ENCODE measurements at regions not wholly inside any gene's neighbourhood (a gene's known extent, or its start where the extent isn't known, plus 50 kb on each side); places are given as distances from the start of the nearest gene placed in this dataset.
"Not testable (repeated sequence)": the region's sequence is repeated elsewhere in the genome, so short reads cannot be mapped to it uniquely, and the experiment has no call there.

DNA sequence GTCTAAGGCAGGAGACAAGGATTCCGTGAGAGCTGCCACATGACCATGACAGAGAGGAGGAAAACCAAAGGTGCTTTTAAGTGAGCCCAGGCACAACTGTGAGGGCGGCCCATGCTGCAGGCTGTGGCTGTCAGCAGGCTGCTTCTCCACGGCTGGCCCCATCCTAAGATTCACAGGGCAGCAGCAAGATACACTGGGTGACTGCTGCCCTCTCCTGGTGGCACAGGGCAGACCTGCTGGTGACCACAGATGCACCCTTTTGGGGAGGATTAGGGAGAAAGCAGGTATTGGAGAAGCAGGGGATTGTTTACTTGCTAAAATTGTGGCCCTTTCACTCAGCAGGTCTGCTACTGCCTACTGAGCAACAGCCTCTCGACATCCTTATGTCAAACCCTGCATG, 125.4 kb upstream of the ALDH3B2 start:
- TF ChIP-seq POLR2AphosphoS5, POLR2A (IDR thresholded peaks at IDR 0.05): not testable (repeated sequence)
- peak; percentile 37 to 58 (median 51) for TF ChIP-seq CTCF (IDR thresholded peaks at IDR 0.05)
